DOHH2 (cell line): ENCODE measurements at regions not wholly inside any gene's neighbourhood (a gene's known extent, or its start where the extent isn't known, plus 50 kb on each side); places are given as distances from the start of the nearest gene placed in this dataset.

Source experiments
- H3F3A ChIP-seq: fragments of 200-600 bp; sonication (generic), shearing (Covaris generic); 2 replicates; pipeline ENCODE4 v1.6.0; 2016; ENCODE audit warnings: antibody characterized with exemption, mild to moderate bottlenecking; ENCODE audit not compliant: control insufficient read depth, insufficient read depth
- H3K27ac ChIP-seq: fragments of 200-600 bp; sonication (generic); 2 replicates; pipeline ENCODE4 v1.5.1; 2014; ENCODE audit warnings: low read depth, mild to moderate bottlenecking, low read length, moderate library complexity
- H3K27me3 ChIP-seq: fragments of 200-600 bp; sonication (generic); 2 replicates; pipeline ENCODE4 v1.6.1; 2014; ENCODE audit warnings: mild to moderate bottlenecking, low read length, mixed read lengths; ENCODE audit not compliant: control insufficient read depth
- H3K36me3 ChIP-seq: fragments of 200-600 bp; sonication (generic); 2 replicates; pipeline ENCODE4 v1.6.1; 2014; ENCODE audit warnings: mild to moderate bottlenecking, low read length, moderate library complexity, mixed read lengths; ENCODE audit not compliant: control insufficient read depth
- H3K4me1 ChIP-seq: fragments of 200-600 bp; sonication (generic); 2 replicates; pipeline ENCODE4 v1.6.1; 2014; ENCODE audit warnings: mild to moderate bottlenecking, low read length, mixed read lengths; ENCODE audit not compliant: control insufficient read depth
- H3K4me2 ChIP-seq: fragments of 200-600 bp; sonication (generic); 2 replicates; pipeline ENCODE4 v1.6.0; 2014; ENCODE audit warnings: mild to moderate bottlenecking, low read length, moderate library complexity
- H3K4me3 ChIP-seq: fragments of 200-600 bp; sonication (generic); 2 replicates; pipeline ENCODE4 v1.5.1; 2014; ENCODE audit warnings: mild to moderate bottlenecking, low read length, mixed read lengths
- H3K79me2 ChIP-seq: fragments of 200-600 bp; sonication (generic); 2 replicates; pipeline ENCODE4 v1.6.1; 2014; ENCODE audit warnings: mild to moderate bottlenecking, low read length, mixed read lengths; ENCODE audit not compliant: control insufficient read depth
- H3K9me2 ChIP-seq: fragments of 200-600 bp; sonication (generic); replicated peaks from 2 replicates; pipeline ENCODE4 v1.6.1; 2014; ENCODE audit warnings: mild to moderate bottlenecking, low read length, mixed read lengths; ENCODE audit not compliant: control insufficient read depth
- H3K9me3 ChIP-seq: fragments of 200-600 bp; sonication (generic); 2 replicates; pipeline ENCODE4 v1.6.1; 2014; ENCODE audit warnings: antibody characterized with exemption, low read length, mixed read lengths; ENCODE audit not compliant: control insufficient read depth, insufficient read depth
- H4K20me1 ChIP-seq: fragments of 200-600 bp; sonication (generic); 2 replicates; pipeline ENCODE4 v1.6.0; 2014; ENCODE audit warnings: low read depth, mild to moderate bottlenecking, antibody characterized with exemption, low read length, moderate library complexity; ENCODE audit not compliant: control insufficient read depth, insufficient read depth
- CTCF ChIP-seq: fragments of 200-600 bp; sonication (generic); IDR thresholded peaks from one replicate; pipeline ENCODE4 v1.5.1; 2014; ENCODE audit warnings: antibody characterized with exemption, mild to moderate bottlenecking, low read depth, low read length; ENCODE audit not compliant: poor library complexity, severe bottlenecking
- EZH2phosphoT487 ChIP-seq: fragments of 200-600 bp; sonication (generic); IDR thresholded peaks from 2 replicates; pipeline ENCODE4 v1.6.1; 2017; ENCODE audit warnings: borderline replicate concordance, mild to moderate bottlenecking, antibody characterized with exemption, low read length, moderate library complexity, mixed read lengths

GRCh38 chr15:94059013-94059587 is 172.3 kb upstream of the MCTP2 start:
- H3K27me3 ChIP-seq: peaks cover 3% of the 10 kb centered on the region; the same call in 1 of the 2 replicates
- no peaks in the 10 kb centered on the region for H3K9me3 ChIP-seq
- H3K36me3 ChIP-seq: no peaks in the 10 kb centered on the region
- H3K79me2 ChIP-seq: no peaks in the 10 kb centered on the region
- no peak overlapping the region for H3K4me3 ChIP-seq
- no peaks in the 10 kb centered on the region for H3K4me1 ChIP-seq
- H3F3A ChIP-seq: no peaks in the 10 kb centered on the region
- no peak overlapping the region for H3K4me2 ChIP-seq
- H3K9me2 ChIP-seq: no peaks in the 10 kb centered on the region
- TF ChIP-seq CTCF (no peak), EZH2phosphoT487 (no peak)
- H3K27ac ChIP-seq: no peak overlapping the region
- no peaks in the 10 kb centered on the region for H4K20me1 ChIP-seq

DNA sequence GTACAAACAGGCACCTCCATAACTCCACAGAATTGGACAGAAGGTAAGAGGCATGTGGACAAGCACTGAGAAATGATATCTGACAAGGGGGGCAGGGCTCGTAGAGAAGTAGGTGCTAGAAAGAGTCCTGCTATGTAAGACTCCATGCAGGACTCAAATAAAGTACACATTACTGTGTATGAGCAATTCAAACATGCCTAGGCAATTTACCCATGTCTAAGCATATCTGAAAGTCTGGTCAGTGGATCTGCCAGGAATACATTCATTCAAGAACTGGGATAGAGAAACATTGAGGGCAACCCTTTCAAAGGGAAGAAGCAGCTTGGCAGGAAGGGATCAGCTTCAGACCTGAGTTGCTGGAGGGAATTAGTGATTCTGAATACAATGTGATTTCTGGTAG is 174.1 kb upstream of the MCTP2 start:
- Histone ChIP-seq H3K27ac (no peak overlapping the region), H3F3A (no peaks in the 10 kb centered on the region), H3K27me3 (peaks cover 3% of the 10 kb centered on the region; the same call in 1 of the 2 replicates), H3K9me3 (no peaks in the 10 kb centered on the region), H3K79me2 (no peaks in the 10 kb centered on the region), H4K20me1 (no peaks in the 10 kb centered on the region), H3K4me3 (no peak overlapping the region), H3K36me3 (no peaks in the 10 kb centered on the region), H3K4me1 (no peaks in the 10 kb centered on the region), H3K4me2 (no peak overlapping the region), H3K9me2 (no peaks in the 10 kb centered on the region)
- TF ChIP-seq CTCF (no peak), EZH2phosphoT487 (no peak)

DNA sequence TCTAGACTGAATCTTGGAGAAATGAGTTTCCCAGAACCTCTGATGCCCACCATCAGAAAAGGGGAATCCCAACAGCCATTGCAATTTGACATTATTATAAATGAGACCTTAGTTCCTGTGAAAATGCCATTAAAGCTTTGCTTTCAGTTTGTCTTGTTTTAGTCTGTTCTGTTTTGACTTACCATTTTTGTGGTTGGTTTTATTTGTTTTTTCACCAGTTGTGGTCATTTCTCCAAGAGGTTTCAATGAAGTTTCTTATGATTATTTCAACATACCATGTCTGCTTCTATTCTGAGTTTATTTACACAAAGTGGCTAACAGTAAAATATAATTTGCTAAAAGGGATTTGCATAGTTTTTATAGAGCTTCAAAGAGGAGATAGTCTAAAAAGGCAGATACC is 175.0 kb upstream of the MCTP2 start:
- H3K4me3 ChIP-seq: no peak overlapping the region
- no peaks in the 10 kb centered on the region for H3K79me2 ChIP-seq
- no peak overlapping the region for H3K27ac ChIP-seq
- peaks cover 3% of the 10 kb centered on the region; the same call in 1 of the 2 replicates for H3K27me3 ChIP-seq
- H3K9me3 ChIP-seq: no peaks in the 10 kb centered on the region; the same call in 1 of the 2 replicates
- H3K4me2 ChIP-seq: no peak overlapping the region
- no peaks in the 10 kb centered on the region for H3K36me3 ChIP-seq
- TF ChIP-seq EZH2phosphoT487 (no peak), CTCF (no peak)
- H3F3A ChIP-seq: no peaks in the 10 kb centered on the region
- H3K9me2 ChIP-seq: no peaks in the 10 kb centered on the region
- no peaks in the 10 kb centered on the region for H3K4me1 ChIP-seq
- no peaks in the 10 kb centered on the region for H4K20me1 ChIP-seq
